GM20431 (cell line): ENCODE measurements at regions not wholly inside any gene's neighbourhood (a gene's known extent, or its start where the extent isn't known, plus 50 kb on each side); places are given as distances from the start of the nearest gene placed in this dataset.

Experiments used
- in situ Hi-C: fragments of 300-500 bp; cut with MseI, MboI; formaldehyde crosslinking; loops from one replicate; pipeline ENCODE4 v1.15.0; 2020; ENCODE audit warnings: low sequenced_read_pairs; ENCODE audit not compliant: unreplicated experiment

- in situ Hi-C loops, result no loop called here
Observed at GRCh38 chr12:13576935-13577500, 380.5 kb downstream of the EMP1 start.

GRCh38 chr12:13573698-13574321 is 377.3 kb downstream of the EMP1 start:
- in situ Hi-C loops, result no loop called here

- in situ Hi-C loops, result no loop called here
Observed at GRCh38 chr12:13571035-13571434, 374.5 kb downstream of the EMP1 start.

GRCh38 chr12:13570005-13570694 is 373.6 kb downstream of the EMP1 start:
- in situ Hi-C loops, result no loop called here

- in situ Hi-C loops, result no loop called here
Observed at GRCh38 chr12:13566292-13566691, 369.8 kb downstream of the EMP1 start.

- in situ Hi-C loops, result no loop called here
Observed at GRCh38 chr12:13564266-13564810, 367.8 kb downstream of the EMP1 start.

- in situ Hi-C loops, result no loop called here
Observed at GRCh38 chr12:13563743-13564125, 367.2 kb downstream of the EMP1 start.

GRCh38 chr12:13562915-13563742 is 366.6 kb downstream of the EMP1 start:
- in situ Hi-C loops, result no loop called here

- in situ Hi-C loops, result no loop called here
Observed at GRCh38 chr12:13561923-13562322, 365.4 kb downstream of the EMP1 start.

- in situ Hi-C loops, result no loop called here
Observed at GRCh38 chr12:13559318-13559978, 362.9 kb downstream of the EMP1 start.

- in situ Hi-C loops, result no loop called here
Observed at GRCh38 chr12:13552830-13553229, 356.3 kb downstream of the EMP1 start.

GRCh38 chr12:13547283-13547682 is 350.8 kb downstream of the EMP1 start:
- in situ Hi-C loops, result loop anchor here (25.0 kb wide), 1 partner anchor 185 kb away; no protein-coding TSS in a partner anchor

GRCh38 chr12:13546231-13546630 is 349.7 kb downstream of the EMP1 start:
- in situ Hi-C loops, result loop anchor here (25.0 kb wide), 1 partner anchor 184 kb away; no protein-coding TSS in a partner anchor

- in situ Hi-C loops, result loop anchor here (25.0 kb wide), 1 partner anchor 177 kb away; no protein-coding TSS in a partner anchor
Observed at GRCh38 chr12:13539051-13539450, 342.5 kb downstream of the EMP1 start.

- in situ Hi-C loops, result loop anchor here (25.0 kb wide), 1 partner anchor 176 kb away; no protein-coding TSS in a partner anchor
Observed at GRCh38 chr12:13538136-13538535, 341.6 kb downstream of the EMP1 start.

GRCh38 chr12:13537623-13538022 is 341.1 kb downstream of the EMP1 start:
- in situ Hi-C loops, result loop anchor here (25.0 kb wide), 1 partner anchor 175 kb away; no protein-coding TSS in a partner anchor

GRCh38 chr12:13536219-13536910 is 339.8 kb downstream of the EMP1 start:
- in situ Hi-C loops, result loop anchor here (25.0 kb wide), 1 partner anchor 174 kb away; no protein-coding TSS in a partner anchor

- in situ Hi-C loops, result loop anchor here (25.0 kb wide), 1 partner anchor 173 kb away; no protein-coding TSS in a partner anchor
Observed at GRCh38 chr12:13534645-13535398, 338.3 kb downstream of the EMP1 start.
